B cell (primary cell): ENCODE measurements at regions not wholly inside any gene's neighbourhood (a gene's known extent, or its start where the extent isn't known, plus 50 kb on each side); places are given as distances from the start of the nearest gene placed in this dataset.

Experiments used
- ATAC-seq: fragments of 200-7000 bp; cut with Tn5 transposase; one replicate; pipeline ENCODE4 v1.10.0; 2021; ENCODE audit warnings: low read depth, mild to moderate bottlenecking, moderate number of reproducible peaks, moderate library complexity
- CTCF ChIA-PET: fragments of 350-600 bp; sonication (Branson Sonifier 250); formaldehyde crosslinking; loops from one replicate; lab custom pipeline; 2021; ENCODE audit warnings: antibody characterized with exemption, inconsistent platforms; lab: Charles Lee
- POLR2A ChIA-PET: fragments of 350-600 bp; sonication (Branson Sonifier 250); formaldehyde crosslinking; loops from one replicate; lab custom pipeline; 2021; ENCODE audit warnings: antibody characterized with exemption; lab: Charles Lee
- DNase-seq: peaks from one replicate; pipeline ENCODE4 v3.0.0; 2013
- H2AFZ ChIP-seq: 2 replicates; pipeline ENCODE4 v1.6.1; 2012; ENCODE audit warnings: mild to moderate bottlenecking, low read depth, low read length; ENCODE audit not compliant: insufficient read depth, poor library complexity, severe bottlenecking
- H3K27ac ChIP-seq, 2 donors: 1 replicate in 1 of 2; 2 replicates in 1 of 2; pipeline ENCODE4 v1.5.1; 2012 to 2013; ENCODE audit warnings: low read length in 2 of 2, mild to moderate bottlenecking in 2 of 2, moderate library complexity in 1 of 2
- H3K27me3 ChIP-seq, 4 experiments: fragments of 200-600 bp in 1 of 4; sonication (generic) in 1 of 4; replicated peaks in 1 of 4; 1 replicate in 2 of 4; 2 replicates in 2 of 4; pipeline versions ENCODE4 v1.6.1 to v1.7.0; 2013 to 2016; ENCODE audit warnings: low read length in 3 of 4, mild to moderate bottlenecking in 2 of 4, mixed read lengths in 1 of 4, moderate library complexity in 1 of 4; ENCODE audit not compliant: insufficient read depth in 4 of 4, control insufficient read depth in 3 of 4; ENCODE audit errors: control extremely low read depth in 1 of 4
- H3K36me3 ChIP-seq, 2 experiments: replicated peaks in 1 of 2; 1 replicate in 1 of 2; 2 replicates in 1 of 2; pipeline versions ENCODE4 v1.6.1 to v1.7.1; 2013; ENCODE audit warnings: low read length in 1 of 2; ENCODE audit not compliant: insufficient read depth in 2 of 2, control insufficient read depth in 1 of 2; ENCODE audit errors: control extremely low read depth in 1 of 2, extremely low read depth in 1 of 2
- H3K4me1 ChIP-seq, 2 donors: fragments of 200-600 bp in 1 of 2; sonication (generic) in 1 of 2; 1 replicate in 1 of 2; 2 replicates in 1 of 2; pipeline versions ENCODE4 v1.5.1 to v1.6.1; 2013 to 2017; ENCODE audit warnings: low read length in 2 of 2; ENCODE audit not compliant: control insufficient read depth in 2 of 2, insufficient read depth in 2 of 2
- H3K4me2 ChIP-seq: replicated peaks from 2 replicates; pipeline ENCODE3; 2012; ENCODE audit warnings: mild to moderate bottlenecking, low read depth, low read length; ENCODE audit not compliant: poor library complexity, severe bottlenecking
- H3K4me3 ChIP-seq, 5 experiments: fragments of 200-600 bp in 1 of 5; sonication (generic) in 1 of 5; 1 replicate in 3 of 5; 2 replicates in 2 of 5; pipeline versions ENCODE4 v1.5.1 to v1.7.0; 2011 to 2016; ENCODE audit warnings: low read length in 4 of 5, mild to moderate bottlenecking in 4 of 5, low read depth in 2 of 5, control low read depth in 1 of 5, moderate library complexity in 1 of 5; ENCODE audit not compliant: insufficient read depth in 1 of 5; ENCODE audit errors: control extremely low read depth in 1 of 5, extremely low read depth in 1 of 5
- H3K79me2 ChIP-seq: fragments of 200-600 bp; sonication (generic); one replicate; pipeline ENCODE4 v1.6.0; 2016; ENCODE audit warnings: low read length; ENCODE audit not compliant: control insufficient read depth, insufficient read depth
- H3K9ac ChIP-seq: fragments of 200-600 bp; sonication (generic); 2 replicates; pipeline ENCODE4 v1.6.1; 2017; ENCODE audit warnings: mild to moderate bottlenecking, low read length, moderate library complexity
- H3K9me3 ChIP-seq, 3 donors: one replicate each; pipeline versions ENCODE4 v1.6.1 to v1.7.1; 2013; ENCODE audit warnings: low read length in 2 of 3; ENCODE audit not compliant: control insufficient read depth in 2 of 3, insufficient read depth in 1 of 3; ENCODE audit errors: control extremely low read depth in 1 of 3
- H4K20me1 ChIP-seq: 2 replicates; pipeline ENCODE4 v1.6.0; 2012; ENCODE audit warnings: mild to moderate bottlenecking, low read length; ENCODE audit not compliant: insufficient read depth, control insufficient read depth, poor library complexity, severe bottlenecking
- H3K27ac Mint-ChIP-seq: one replicate; pipeline ENCODE4 v1.8.0; 2021; ENCODE audit warnings: mixed read lengths
- H3K27me3 Mint-ChIP-seq: one replicate; pipeline ENCODE4 v1.8.0; 2021; ENCODE audit warnings: mixed read lengths
- H3K4me1 Mint-ChIP-seq: one replicate; pipeline ENCODE4 v1.8.0; 2021; ENCODE audit warnings: mixed read lengths
- H3K4me3 Mint-ChIP-seq: one replicate; pipeline ENCODE4 v1.8.0; 2021; ENCODE audit warnings: mixed read lengths
- H3K9me3 Mint-ChIP-seq: one replicate; pipeline ENCODE4 v1.8.0; 2022; ENCODE audit warnings: mixed read lengths; ENCODE audit not compliant: insufficient read depth
- EZH2 ChIP-seq: IDR thresholded peaks from 2 replicates; pipeline ENCODE4 v1.6.1; 2012; ENCODE audit warnings: borderline replicate concordance, low read depth, mild to moderate bottlenecking, moderate library complexity, low read length; ENCODE audit not compliant: insufficient read depth, poor library complexity, severe bottlenecking
- WGBS: methylation state at CpG from one replicate; pipeline ENCODE4 v1.1.5; 2013; ENCODE audit warnings: missing lambda C conversion rate; ENCODE audit not compliant: insufficient coverage; 5-methylcytosine and 5-hydroxymethylcytosine counted together
- intact Hi-C: fragments of 100-400 bp; cut with micrococcal nuclease; formaldehyde crosslinking; loops from one replicate; pipeline ENCODE4 v1.10.0; 2022
- TF ChIP-seq, protein P1 (sequence below): fragments of 200-600 bp; IDR thresholded peaks from one replicate; pipeline ENCODE4 v1.8.0; 2022; ENCODE audit warnings: antibody characterized with exemption, mild to moderate bottlenecking

DNA sequence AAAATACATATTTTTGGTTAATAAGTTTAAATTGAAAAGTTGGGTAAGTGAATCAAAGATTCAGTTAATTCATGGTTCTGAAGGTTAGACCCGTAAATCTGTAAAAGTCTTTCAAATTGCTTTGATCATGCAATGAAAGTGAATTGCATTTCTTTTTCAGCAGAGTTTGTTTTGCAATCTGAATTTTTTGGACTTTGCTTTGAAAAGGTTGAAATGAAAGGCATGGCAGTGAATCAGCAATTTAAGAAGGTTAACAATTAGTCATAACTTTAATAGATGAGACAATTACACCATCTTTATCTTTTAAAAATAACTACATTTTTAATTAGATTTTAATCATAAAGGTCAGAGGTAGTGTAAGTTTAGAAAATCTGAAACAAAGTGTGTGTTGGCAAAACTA is 310.9 kb upstream of the KCNJ16 start:
- WGBS, result 100% methylated on average over 1 of the region's 1 CpG
- CTCF ChIA-PET, result no interaction called here

GRCh38 chr17:69769050-69769449 is 306.0 kb upstream of the KCNJ16 start:
- no peak overlapping the region for H3K4me2 ChIP-seq
- TF ChIP-seq, protein P1, sequence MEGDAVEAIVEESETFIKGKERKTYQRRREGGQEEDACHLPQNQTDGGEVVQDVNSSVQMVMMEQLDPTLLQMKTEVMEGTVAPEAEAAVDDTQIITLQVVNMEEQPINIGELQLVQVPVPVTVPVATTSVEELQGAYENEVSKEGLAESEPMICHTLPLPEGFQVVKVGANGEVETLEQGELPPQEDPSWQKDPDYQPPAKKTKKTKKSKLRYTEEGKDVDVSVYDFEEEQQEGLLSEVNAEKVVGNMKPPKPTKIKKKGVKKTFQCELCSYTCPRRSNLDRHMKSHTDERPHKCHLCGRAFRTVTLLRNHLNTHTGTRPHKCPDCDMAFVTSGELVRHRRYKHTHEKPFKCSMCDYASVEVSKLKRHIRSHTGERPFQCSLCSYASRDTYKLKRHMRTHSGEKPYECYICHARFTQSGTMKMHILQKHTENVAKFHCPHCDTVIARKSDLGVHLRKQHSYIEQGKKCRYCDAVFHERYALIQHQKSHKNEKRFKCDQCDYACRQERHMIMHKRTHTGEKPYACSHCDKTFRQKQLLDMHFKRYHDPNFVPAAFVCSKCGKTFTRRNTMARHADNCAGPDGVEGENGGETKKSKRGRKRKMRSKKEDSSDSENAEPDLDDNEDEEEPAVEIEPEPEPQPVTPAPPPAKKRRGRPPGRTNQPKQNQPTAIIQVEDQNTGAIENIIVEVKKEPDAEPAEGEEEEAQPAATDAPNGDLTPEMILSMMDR, result no peak
- TF ChIP-seq EZH2, result no peak
- H3K9me3 Mint-ChIP-seq, result no peaks in the 10 kb centered on the region
- no peaks in the 10 kb centered on the region for H3K79me2 ChIP-seq
- H3K27me3 ChIP-seq, result no peaks in the 10 kb centered on the region
- intact Hi-C loops, result no loop called here
- no peaks in the 10 kb centered on the region for H3K9me3 ChIP-seq
- no peaks in the 10 kb centered on the region for H3K4me1 Mint-ChIP-seq
- H3K4me1 ChIP-seq, result no peaks in the 10 kb centered on the region
- H2AFZ ChIP-seq, result no peak overlapping the region
- no peak overlapping the region for H3K27ac Mint-ChIP-seq
- H3K27me3 Mint-ChIP-seq, result no peaks in the 10 kb centered on the region
- ChIA-PET CTCF (interaction anchor here (0.7 kb wide), 1 partner anchor 161 kb away, joined by 4 read pairs; no protein-coding TSS in a partner anchor), POLR2A (no interaction called here)
- H3K4me3 Mint-ChIP-seq, result no peak overlapping the region
- no peak overlapping the region for H3K27ac ChIP-seq
- WGBS, result 94% methylated on average over 2 of the region's 4 CpGs
- no peaks in the 10 kb centered on the region for H3K36me3 ChIP-seq
- DNase-seq (no peak), ATAC-seq (no peak)
- no peaks in the 10 kb centered on the region for H4K20me1 ChIP-seq
- H3K9ac ChIP-seq, result no peak overlapping the region
- H3K4me3 ChIP-seq, result no peak overlapping the region

More for the DNA sequence above, 310.9 kb upstream of the KCNJ16 start:
- Histone ChIP-seq H3K27ac (no peak overlapping the region), H2AFZ (no peak overlapping the region), H3K4me2 (no peak overlapping the region), H3K9ac (no peak overlapping the region), H3K4me3 (no peak overlapping the region), H3K36me3 (no peaks in the 10 kb centered on the region), H3K9me3 (no peaks in the 10 kb centered on the region), H3K27me3 (no peaks in the 10 kb centered on the region), H3K4me1 (no peaks in the 10 kb centered on the region), H3K79me2 (no peaks in the 10 kb centered on the region), H4K20me1 (no peaks in the 10 kb centered on the region)
- DNase-seq (no peak), ATAC-seq (no peak)
- no peak for TF ChIP-seq EZH2
- TF ChIP-seq, protein P1, result no peak
- H3K27me3 Mint-ChIP-seq, result no peaks in the 10 kb centered on the region
- no peaks in the 10 kb centered on the region for H3K9me3 Mint-ChIP-seq
- POLR2A ChIA-PET, result no interaction called here
- no peak overlapping the region for H3K4me3 Mint-ChIP-seq
- no peak overlapping the region for H3K27ac Mint-ChIP-seq
- intact Hi-C loops, result no loop called here
- no peaks in the 10 kb centered on the region for H3K4me1 Mint-ChIP-seq
